ENCODE measurements at regions not wholly inside any gene's neighbourhood (a gene's known extent, or its start where the extent isn't known, plus 50 kb on each side); places are given as distances from the start of the nearest gene placed in this dataset.

GRCh38 chr17:73841431-73842060, 197.3 kb upstream of the SDK2 start:
- TF ChIP-seq POLR2A (IDR thresholded peaks at IDR 0.05) (no peak), CTCF (IDR thresholded peaks at IDR 0.05) (peak; percentile 11 to 56 (median 27))

Measured in testis (tissue), 2 donors.